H1 (cell line): ENCODE measurements at regions not wholly inside any gene's neighbourhood (a gene's known extent, or its start where the extent isn't known, plus 50 kb on each side); places are given as distances from the start of the nearest gene placed in this dataset.

Experiments used
- CTCF ChIA-PET: fragments of 300-600 bp; sonication (Branson Sonifier 250); formaldehyde crosslinking; loops from one replicate; lab custom pipeline; 2021; ENCODE audit not compliant: partially characterized antibody; lab: Charles Lee
- POLR2A ChIA-PET: fragments of 300-600 bp; sonication (Branson Sonifier 250); formaldehyde crosslinking; loops from one replicate; lab custom pipeline; 2021; ENCODE audit warnings: inconsistent platforms; ENCODE audit not compliant: partially characterized antibody; lab: Charles Lee
- DNase-seq, 2 experiments: peaks; one replicate each; pipeline versions ENCODE4 v3.0.0 to v3.0.0-alpha.2; 2010 to 2022; ENCODE audit warnings: low spot score in 2 of 2, low read depth in 1 of 2, mixed read lengths in 1 of 2
- FAIRE-seq: peaks from 2 replicates; lab custom pipeline; 2011; peaks lifted over from hg19 to GRCh38; lab: Jason Lieb, UNC
- H2AFZ ChIP-seq: 2 replicates; pipeline ENCODE4 v1.8.1; 2012; ENCODE audit warnings: low read length, inconsistent platforms
- H2AK5ac ChIP-seq: 2 replicates; pipeline ENCODE4 v1.6.1; 2013; ENCODE audit warnings: low read depth, low read length
- H2BK120ac ChIP-seq: replicated peaks from 2 replicates; pipeline ENCODE3; 2013; ENCODE audit warnings: low read depth, low read length, inconsistent platforms
- H2BK12ac ChIP-seq: 2 replicates; pipeline ENCODE4 v1.6.1; 2013; ENCODE audit warnings: low read depth, low read length
- H2BK15ac ChIP-seq: 2 replicates; pipeline ENCODE4 v1.6.1; 2013; ENCODE audit warnings: low read length
- H2BK20ac ChIP-seq: 2 replicates; pipeline ENCODE4 v1.6.1; 2013; ENCODE audit warnings: low read length
- H2BK5ac ChIP-seq: 2 replicates; pipeline ENCODE4 v1.6.1; 2013; ENCODE audit warnings: low read depth, low read length
- H3K14ac ChIP-seq: 2 replicates; pipeline ENCODE4 v1.6.1; 2013; ENCODE audit warnings: inconsistent platforms; ENCODE audit not compliant: insufficient read length
- H3K18ac ChIP-seq: 2 replicates; pipeline ENCODE4 v1.6.1; 2013; ENCODE audit warnings: low read length; ENCODE audit errors: extremely low read depth
- H3K23ac ChIP-seq: 2 replicates; pipeline ENCODE4 v1.6.1; 2013; ENCODE audit warnings: inconsistent platforms; ENCODE audit not compliant: insufficient read length
- H3K23me2 ChIP-seq: 2 replicates; pipeline ENCODE4 v1.6.1; 2013; ENCODE audit warnings: low read depth, low read length
- H3K27ac ChIP-seq: 2 replicates; pipeline ENCODE4 v1.6.1; 2011; ENCODE audit warnings: low read depth, low read length, inconsistent platforms
- H3K27me3 ChIP-seq, 4 experiments: replicated peaks in 1 of 4; 1 replicate in 1 of 4; 2 replicates in 3 of 4; pipeline versions ENCODE4 v1.6.1 to v1.8.1; 2011 to 2013; ENCODE audit warnings: low read length in 3 of 4, mild to moderate bottlenecking in 3 of 4, inconsistent platforms in 2 of 4, mixed read lengths in 2 of 4, moderate library complexity in 1 of 4; ENCODE audit not compliant: control insufficient read depth in 3 of 4, insufficient read depth in 3 of 4; ENCODE audit errors: extremely low read depth in 1 of 4
- H3K36me3 ChIP-seq, 4 experiments: 2 replicates each; pipeline versions ENCODE4 v1.6.1 to v1.8.1; 2011 to 2013; ENCODE audit warnings: mild to moderate bottlenecking in 4 of 4, low read length in 3 of 4, moderate library complexity in 2 of 4, control low read depth in 1 of 4, inconsistent platforms in 1 of 4; ENCODE audit not compliant: insufficient read depth in 4 of 4, control insufficient read depth in 2 of 4
- H3K4ac ChIP-seq: replicated peaks from 2 replicates; pipeline ENCODE3; 2013; ENCODE audit warnings: low read length, low read depth, mixed read lengths, inconsistent platforms; ENCODE audit not compliant: insufficient read length
- H3K4me1 ChIP-seq, 4 experiments: replicated peaks in 1 of 4; 1 replicate in 1 of 4; 2 replicates in 3 of 4; pipeline versions ENCODE4 v1.6.1 to v1.8.1; 2011 to 2013; ENCODE audit warnings: low read length in 3 of 4, inconsistent platforms in 2 of 4, mixed read lengths in 1 of 4; ENCODE audit not compliant: insufficient read depth in 4 of 4, control insufficient read depth in 3 of 4
- H3K4me2 ChIP-seq, 2 experiments: 2 replicates each; pipeline versions ENCODE4 v1.6.1 to v1.8.1; 2011 to 2013; ENCODE audit warnings: low read depth in 2 of 2, low read length in 2 of 2, control low read depth in 1 of 2, inconsistent platforms in 1 of 2, mild to moderate bottlenecking in 1 of 2; ENCODE audit not compliant: insufficient read depth in 1 of 2
- H3K4me3 ChIP-seq, 4 experiments: fragments of 200-600, 300-600 bp in 1 of 4; sonication (generic), shearing (Covaris generic), sonication (Bioruptor Twin) in 1 of 4; 2 replicates each; pipeline versions ENCODE4 v1.5.1 to v1.8.1; 2011 to 2016; ENCODE audit warnings: low read length in 4 of 4, low read depth in 3 of 4, control low read depth in 2 of 4, inconsistent platforms in 2 of 4, mild to moderate bottlenecking in 2 of 4, mixed read lengths in 1 of 4, moderate library complexity in 1 of 4; ENCODE audit not compliant: insufficient read depth in 2 of 4; ENCODE audit errors: extremely low read depth in 1 of 4
- H3K56ac ChIP-seq: replicated peaks from 2 replicates; pipeline ENCODE3; 2013; ENCODE audit warnings: low read depth, mild to moderate bottlenecking, mixed read lengths, low read length, inconsistent platforms; ENCODE audit not compliant: insufficient read length
- H3K79me1 ChIP-seq: 2 replicates; pipeline ENCODE4 v1.6.1; 2013; ENCODE audit warnings: low read depth, low read length, control low read depth
- H3K79me2 ChIP-seq, 2 experiments: 2 replicates each; pipeline versions ENCODE4 v1.6.1 to v1.8.1; 2012 to 2013; ENCODE audit warnings: low read length in 2 of 2, mild to moderate bottlenecking in 2 of 2, inconsistent platforms in 1 of 2; ENCODE audit not compliant: insufficient read depth in 2 of 2, control insufficient read depth in 1 of 2
- H3K9ac ChIP-seq, 4 experiments: replicated peaks in 1 of 4; 1 replicate in 1 of 4; 2 replicates in 3 of 4; pipeline versions ENCODE4 v1.6.1 to v1.8.1; 2011 to 2013; ENCODE audit warnings: low read depth in 3 of 4, low read length in 3 of 4, control low read depth in 2 of 4, mild to moderate bottlenecking in 2 of 4, moderate library complexity in 2 of 4, inconsistent platforms in 1 of 4; ENCODE audit errors: extremely low read depth in 1 of 4
- H3K9me3 ChIP-seq, 2 experiments: 2 replicates each; pipeline versions ENCODE4 v1.6.1 to v1.8.1; 2012 to 2013; ENCODE audit warnings: mild to moderate bottlenecking in 2 of 2, moderate library complexity in 2 of 2, control low read depth in 1 of 2, inconsistent platforms in 1 of 2, low read depth in 1 of 2, low read length in 1 of 2, mixed read lengths in 1 of 2; ENCODE audit not compliant: insufficient read depth in 2 of 2
- H4K20me1 ChIP-seq, 2 experiments: replicated peaks in 1 of 2; 2 replicates each; pipeline versions ENCODE3 to v1.8.1; 2011 to 2013; ENCODE audit warnings: inconsistent platforms in 2 of 2, low read length in 2 of 2, mild to moderate bottlenecking in 1 of 2; ENCODE audit not compliant: insufficient read depth in 2 of 2, control insufficient read depth in 1 of 2
- H4K5ac ChIP-seq: 2 replicates; pipeline ENCODE4 v1.6.1; 2013; ENCODE audit warnings: low read length, low read depth, mixed read lengths, inconsistent platforms; ENCODE audit not compliant: insufficient read length
- H4K8ac ChIP-seq: 2 replicates; pipeline ENCODE4 v1.8.0; 2013; ENCODE audit warnings: mild to moderate bottlenecking, moderate library complexity, low read length, inconsistent platforms; ENCODE audit not compliant: insufficient read depth; ENCODE audit errors: extremely low read depth
- H4K91ac ChIP-seq: replicated peaks from 2 replicates; pipeline ENCODE3; 2013; ENCODE audit warnings: low read length, mixed read lengths, inconsistent platforms; ENCODE audit not compliant: insufficient read length
- BACH1 ChIP-seq: IDR thresholded peaks from 2 replicates; pipeline ENCODE4 v1.6.1; 2012; ENCODE audit warnings: low read length, improper control_type of control experiment
- BCL11A ChIP-seq, 2 experiments: IDR thresholded peaks; one replicate each; pipeline ENCODE4 v1.6.1; 2011; ENCODE audit warnings: low read depth in 2 of 2, low read length in 2 of 2, mild to moderate bottlenecking in 2 of 2
- EZH2 ChIP-seq: fragments of 200-600 bp; sonication (generic); IDR thresholded peaks from 2 replicates; pipeline ENCODE4 v1.7.1; 2012; ENCODE audit warnings: low read depth, mild to moderate bottlenecking, moderate library complexity, low read length, inconsistent platforms; ENCODE audit not compliant: severe bottlenecking
- GABPA ChIP-seq: IDR thresholded peaks from 2 replicates; pipeline ENCODE4 v1.6.1; 2011; ENCODE audit warnings: mild to moderate bottlenecking, low read length, moderate library complexity, borderline replicate concordance; ENCODE audit not compliant: insufficient read depth
- GTF2F1 ChIP-seq: IDR thresholded peaks from 2 replicates; pipeline ENCODE4 v1.6.1; 2012; ENCODE audit warnings: low read depth, low read length, improper control_type of control experiment, borderline replicate concordance
- HDAC6 ChIP-seq: IDR thresholded peaks from one replicate; pipeline ENCODE4 v1.7.1; 2012; ENCODE audit warnings: low read depth, mild to moderate bottlenecking, inconsistent platforms, low read length, moderate library complexity
- JUN ChIP-seq: IDR thresholded peaks from 2 replicates; pipeline ENCODE4 v1.6.1; 2011; ENCODE audit warnings: low read depth, mild to moderate bottlenecking, improper control_type of control experiment, low read length
- JUND ChIP-seq: IDR thresholded peaks from 2 replicates; pipeline ENCODE4 v1.6.1; 2011; ENCODE audit warnings: mild to moderate bottlenecking, improper control_type of control experiment, low read length
- KDM4A ChIP-seq: IDR thresholded peaks from one replicate; pipeline ENCODE4 v1.7.1; 2012; ENCODE audit warnings: low read depth, mild to moderate bottlenecking, moderate library complexity, low read length, inconsistent platforms; ENCODE audit not compliant: severe bottlenecking
- PHF8 ChIP-seq: fragments of 200-600 bp; sonication (generic); conservative IDR thresholded peaks from 2 replicates; pipeline ENCODE4 v1.7.1; 2012; ENCODE audit warnings: low read depth, mild to moderate bottlenecking, inconsistent platforms, low read length, moderate library complexity
- POLR2A ChIP-seq, 2 experiments: IDR thresholded peaks; 1 replicate in 1 of 2; 2 replicates in 1 of 2; pipeline ENCODE4 v1.6.1; 2011; ENCODE audit warnings: low read depth in 2 of 2, low read length in 2 of 2, mild to moderate bottlenecking in 2 of 2; ENCODE audit errors: control extremely low read depth in 1 of 2
- RNF2 ChIP-seq: fragments of 200-900, 300-1000 bp; sonication (generic); IDR thresholded peaks from 2 replicates; pipeline ENCODE4 v1.7.1; 2016; ENCODE audit warnings: borderline replicate concordance, low read depth, mild to moderate bottlenecking, antibody characterized with exemption, low read length; ENCODE audit not compliant: poor library complexity, severe bottlenecking; ENCODE audit errors: missing control alignments
- SAP30 ChIP-seq: fragments of 300-600 bp; sonication (generic); IDR thresholded peaks from 2 replicates; pipeline ENCODE4 v1.7.1; 2012; ENCODE audit warnings: low read length, moderate library complexity, mild to moderate bottlenecking, inconsistent platforms; ENCODE audit not compliant: insufficient read depth, insufficient replicate concordance
- SP1 ChIP-seq: IDR thresholded peaks from 2 replicates; pipeline ENCODE4 v1.6.1; 2011; ENCODE audit warnings: low read depth, low read length
- SP2 ChIP-seq: IDR thresholded peaks from 2 replicates; pipeline ENCODE4 v1.6.1; 2012; ENCODE audit warnings: mild to moderate bottlenecking, low read length, inconsistent platforms
- TBP ChIP-seq: IDR thresholded peaks from 2 replicates; pipeline ENCODE4 v1.6.1; 2011; ENCODE audit warnings: low read depth, low read length, improper control_type of control experiment
- WGBS, 2 experiments: shearing (Covaris generic) in 1 of 2; methylation state at CpG; one replicate each; pipeline versions ENCODE4 v1.1.6 to v1.1.7; 2013 to 2015; ENCODE audit warnings: low lambda C conversion rate in 2 of 2, mixed read lengths in 2 of 2, inconsistent platforms in 1 of 2, low coverage in 1 of 2, missing lambda C conversion rate in 1 of 2; ENCODE audit not compliant: insufficient replicate concordance in 2 of 2, insufficient coverage in 1 of 2, insufficient read length in 1 of 2; ENCODE audit errors: extremely low coverage in 1 of 2, missing lambda C conversion rate in 1 of 2; 5-methylcytosine and 5-hydroxymethylcytosine counted together

GRCh38 chr10:31239961-31240360 lies 79.1 kb upstream of the ZEB1 start:
- WGBS, 2 experiments, result 90% methylated on average over 1 of the region's 1 CpG; no CpG with 5 or more reads in 1 of the 2 experiments
- no peak for FAIRE-seq
- TF ChIP-seq GABPA (no peak), SP1 (no peak), EZH2 (no peak), KDM4A (no peak), TBP (no peak), POLR2A (IDR thresholded peaks at IDR 0.05; ENCODE audit: control extremely low read depth in 1 of 2, low read depth in 2 of 2, low read length in 2 of 2) (no peak), HDAC6 (no peak), SP2 (no peak), BCL11A (IDR thresholded peaks at IDR 0.05; ENCODE audit: low read depth in 2 of 2, low read length in 2 of 2) (no peak), GTF2F1 (no peak), BACH1 (no peak), SAP30 (no peak), JUN (no peak), JUND (no peak), PHF8 (no peak), RNF2 (no peak)

More at GRCh38 chr10:31239961-31240360, 79.1 kb upstream of the ZEB1 start:
- no peak overlapping the region for H2AK5ac ChIP-seq
- no peak overlapping the region for H2BK15ac ChIP-seq
- H3K4me2 ChIP-seq, result no peak overlapping the region
- no peaks in the 10 kb centered on the region for H4K20me1 ChIP-seq
- H3K9ac ChIP-seq, result no peak overlapping the region; a peak in 1 of 7 replicates
- H3K79me2 ChIP-seq, result no peaks in the 10 kb centered on the region
- H3K23ac ChIP-seq, result no peak overlapping the region
- ChIA-PET POLR2A (no interaction called here), CTCF (no interaction called here)
- 0 out of 7 replicates have a peak, but pooled peaks cover 0 to 2% (median 0%) of the 10 kb centered on the region in 4 experiments for H3K4me1 ChIP-seq
- H3K4ac ChIP-seq, result no peak overlapping the region
- no peak overlapping the region for H4K91ac ChIP-seq
- H2BK12ac ChIP-seq, result no peak overlapping the region
- no peak for DNase-seq
- H3K79me1 ChIP-seq, result no peaks in the 10 kb centered on the region
- H2AFZ ChIP-seq, result no peak overlapping the region
- H3K56ac ChIP-seq, result no peak overlapping the region
- no peak overlapping the region for H3K4me3 ChIP-seq
- no peak overlapping the region for H3K27ac ChIP-seq
- H4K8ac ChIP-seq, result no peak overlapping the region
- H3K23me2 ChIP-seq, result no peaks in the 10 kb centered on the region
- H3K18ac ChIP-seq, result no peak overlapping the region
- H3K36me3 ChIP-seq, result no peaks in the 10 kb centered on the region
- H2BK120ac ChIP-seq, result no peak overlapping the region
- no peaks in the 10 kb centered on the region for H3K27me3 ChIP-seq
- no peak overlapping the region for H3K14ac ChIP-seq
- no peak overlapping the region for H2BK5ac ChIP-seq
- H4K5ac ChIP-seq, result no peak overlapping the region
- H2BK20ac ChIP-seq, result no peak overlapping the region
- no peaks in the 10 kb centered on the region for H3K9me3 ChIP-seq
